ENCODE measurements at regions not wholly inside any gene's neighbourhood (a gene's known extent, or its start where the extent isn't known, plus 50 kb on each side); places are given as distances from the start of the nearest gene placed in this dataset.

DNA sequence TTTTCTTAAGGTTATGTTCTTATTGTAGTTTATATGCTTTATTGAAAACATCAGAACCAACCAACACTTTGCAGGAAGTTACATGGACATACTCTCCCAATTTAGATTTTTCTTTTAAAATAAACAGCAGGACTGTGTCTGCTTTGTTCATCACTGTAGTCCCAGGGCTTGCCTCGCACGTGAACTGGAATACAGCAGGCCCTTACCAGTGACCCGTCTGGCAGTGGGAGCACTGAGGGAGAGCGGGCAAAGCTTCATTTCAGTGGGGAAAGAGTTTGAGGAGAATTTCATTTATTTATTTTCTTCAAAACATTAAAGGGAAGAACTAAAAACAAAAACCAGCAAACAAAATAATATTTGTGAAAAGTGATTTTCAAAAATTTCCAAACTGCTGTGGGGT, 230.8 kb downstream of the PAX1 start:
- no peak for DNase-seq

DNA sequence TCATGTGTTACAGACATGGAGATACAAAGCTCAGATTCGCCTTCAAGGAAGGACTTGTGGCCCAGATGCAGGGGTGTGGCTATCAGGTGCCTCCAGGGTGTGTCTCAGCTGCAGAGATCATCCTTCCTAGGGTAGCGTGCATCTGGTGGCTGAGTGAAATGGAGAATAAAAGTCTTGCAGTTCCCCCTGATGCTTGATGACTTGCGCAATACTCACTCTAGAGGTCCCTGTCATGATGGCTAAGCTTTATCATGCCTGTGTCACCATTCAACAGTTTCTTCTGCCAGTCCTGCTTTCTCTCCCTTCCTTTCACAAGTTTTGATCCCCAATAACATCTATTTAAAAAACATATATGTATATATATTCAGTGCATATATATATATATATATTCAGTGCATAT, 228.1 kb downstream of the PAX1 start:
- no peak for DNase-seq

DNA sequence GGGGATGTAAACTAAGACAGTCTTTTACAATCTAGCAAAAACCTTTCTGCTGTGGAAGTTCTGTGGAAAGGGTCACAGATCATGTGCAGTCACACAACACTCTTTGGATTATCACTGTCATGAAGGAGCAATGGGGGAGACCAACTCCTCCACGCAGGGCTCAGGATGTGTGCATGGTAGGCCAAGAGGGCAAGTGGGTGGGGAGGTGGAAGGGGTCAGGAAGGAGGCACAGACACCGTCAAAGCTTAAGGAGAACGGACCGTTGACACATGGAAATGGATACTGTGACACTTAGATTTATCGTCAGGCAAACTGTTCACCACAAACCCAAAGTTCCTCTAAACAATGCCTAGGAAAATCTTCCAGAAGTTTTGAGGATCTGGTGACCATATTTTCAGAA, 215.8 kb downstream of the PAX1 start:
- DNase-seq, result no peak

DNA sequence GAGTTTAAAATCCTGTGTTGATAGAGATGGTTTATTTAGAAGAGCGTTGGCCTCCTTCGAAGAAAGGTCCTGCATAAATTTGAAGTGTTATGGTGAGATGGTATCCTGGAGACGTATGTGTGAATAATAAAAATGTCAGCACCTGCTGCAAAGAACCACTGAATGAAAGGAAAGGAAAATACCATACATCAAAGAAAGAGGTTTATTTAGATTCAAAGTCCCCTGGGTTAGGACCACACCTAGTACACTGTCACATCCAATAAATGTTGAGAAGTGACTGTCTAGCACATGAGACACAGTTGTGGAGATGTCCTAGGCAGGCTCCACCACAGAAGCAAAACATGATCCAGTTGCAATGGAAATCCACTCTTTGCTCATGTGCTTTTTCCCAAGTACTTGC, 214.7 kb downstream of the PAX1 start:
- no peak for DNase-seq

DNA sequence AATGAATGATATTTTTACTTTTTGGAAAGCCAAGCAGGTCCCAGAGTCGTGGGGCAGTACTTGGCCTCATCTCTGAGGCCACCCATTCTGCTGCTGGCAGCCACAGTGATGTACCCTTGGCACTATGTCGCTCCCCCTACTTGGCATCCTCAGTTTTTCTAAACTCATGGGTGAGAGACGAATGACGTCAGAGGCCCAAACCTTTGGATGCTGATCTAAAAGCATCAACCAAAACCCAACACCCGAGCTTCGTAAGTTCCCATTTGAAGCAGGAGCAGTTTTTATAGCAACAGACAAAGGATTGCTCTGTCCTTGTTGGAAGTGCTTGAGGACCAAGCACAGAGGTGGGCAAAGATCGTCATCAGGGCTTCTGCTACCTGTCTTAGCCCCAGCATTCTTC, 212.9 kb downstream of the PAX1 start:
- no peak for DNase-seq

DNA sequence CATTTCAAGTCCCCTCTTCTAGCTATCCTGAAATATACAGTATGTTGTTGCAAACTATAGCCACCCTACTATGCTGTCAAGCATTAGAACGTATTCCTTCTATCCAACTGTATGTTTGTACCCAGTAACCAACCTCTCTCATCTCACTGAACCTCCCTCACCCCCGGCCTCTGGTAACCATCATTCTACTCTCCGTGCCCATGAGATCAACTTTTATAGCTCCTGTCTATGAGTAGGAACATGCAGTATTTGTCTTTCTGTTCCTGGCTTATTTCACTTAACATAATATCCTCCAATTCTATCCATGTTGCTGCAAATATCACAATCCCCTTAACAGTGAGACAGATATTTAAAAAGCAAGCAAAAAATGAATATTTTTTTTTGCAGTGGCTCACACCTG, 196.9 kb downstream of the PAX1 start:
- DNase-seq, result no peak

DNA sequence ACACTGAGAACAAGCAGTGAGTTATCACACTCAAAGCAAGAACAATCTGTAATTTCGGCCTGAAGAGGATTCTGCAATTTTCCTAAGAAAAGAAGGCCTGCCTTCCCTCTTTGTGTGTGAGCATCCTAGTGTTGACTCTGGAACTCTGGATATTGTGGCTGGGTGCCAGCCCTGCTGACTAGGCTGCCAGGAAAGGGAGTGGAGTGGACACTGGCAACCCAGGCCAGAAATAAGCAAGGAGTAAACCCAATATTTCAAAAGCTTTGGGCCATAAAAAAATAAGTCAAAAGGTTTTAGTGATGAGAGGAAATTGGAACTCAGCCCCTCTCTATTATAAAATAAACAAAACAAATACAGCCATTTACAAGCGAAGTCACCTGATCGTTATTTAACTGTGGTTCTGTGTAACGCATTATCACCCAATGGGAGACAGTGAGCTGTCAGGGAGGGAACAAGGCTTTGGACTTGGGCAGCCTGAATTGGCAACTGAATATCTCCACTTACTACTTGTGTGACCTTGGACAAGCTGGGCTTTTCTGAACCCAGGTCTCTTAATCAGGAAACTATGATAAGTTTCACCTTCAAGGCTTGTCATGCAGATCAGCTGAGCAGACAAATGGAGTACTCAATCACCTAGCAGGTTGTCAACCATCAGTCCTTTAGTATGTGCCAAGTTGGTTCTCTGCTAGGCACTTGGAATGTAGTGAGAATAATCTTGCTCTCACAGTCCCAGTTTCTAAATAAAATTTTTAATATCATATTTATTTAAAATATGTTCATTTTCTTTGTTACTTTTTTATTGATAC, 196.2 kb downstream of the PAX1 start:
- no peak for DNase-seq

DNA sequence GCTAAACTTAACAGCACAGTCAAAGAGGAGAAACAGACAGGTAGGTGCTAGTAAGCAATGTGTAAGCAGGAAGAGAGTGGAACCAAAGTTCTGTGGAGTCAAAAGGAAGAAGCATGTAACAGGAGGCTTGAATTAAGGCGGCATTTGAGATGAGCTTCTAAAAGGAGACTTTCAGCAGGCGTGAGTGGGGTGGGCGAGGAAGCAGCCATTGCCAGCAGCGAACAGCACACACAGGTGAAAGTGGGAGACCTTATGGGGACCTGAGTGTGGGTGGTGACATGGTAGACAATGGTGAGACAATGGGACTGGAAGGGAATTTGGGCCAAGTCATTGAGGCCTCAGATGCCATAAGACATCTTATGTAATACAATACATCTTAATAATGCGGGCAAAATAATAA, 195.0 kb downstream of the PAX1 start:
- DNase-seq, result no peak

DNA sequence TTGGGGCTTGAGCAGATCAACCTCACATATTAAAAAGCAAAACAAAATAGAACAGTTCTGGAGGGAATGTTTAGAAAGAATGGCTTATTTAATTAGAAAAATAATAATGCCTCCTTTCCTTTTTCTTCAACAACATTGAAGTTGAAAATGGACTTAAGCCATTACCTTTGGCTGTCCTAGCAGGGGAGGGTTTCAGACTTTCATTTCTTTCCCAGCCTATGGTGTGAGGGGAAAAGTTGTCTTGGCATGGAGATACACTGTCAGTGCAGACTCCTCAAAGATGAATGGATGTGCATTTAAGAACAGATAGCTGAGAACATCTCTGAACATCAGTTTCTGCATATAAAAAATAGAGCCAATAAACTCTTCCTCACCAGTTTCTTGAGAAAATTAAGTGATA, 169.5 kb downstream of the PAX1 start:
- DNase-seq, result no peak

DNA sequence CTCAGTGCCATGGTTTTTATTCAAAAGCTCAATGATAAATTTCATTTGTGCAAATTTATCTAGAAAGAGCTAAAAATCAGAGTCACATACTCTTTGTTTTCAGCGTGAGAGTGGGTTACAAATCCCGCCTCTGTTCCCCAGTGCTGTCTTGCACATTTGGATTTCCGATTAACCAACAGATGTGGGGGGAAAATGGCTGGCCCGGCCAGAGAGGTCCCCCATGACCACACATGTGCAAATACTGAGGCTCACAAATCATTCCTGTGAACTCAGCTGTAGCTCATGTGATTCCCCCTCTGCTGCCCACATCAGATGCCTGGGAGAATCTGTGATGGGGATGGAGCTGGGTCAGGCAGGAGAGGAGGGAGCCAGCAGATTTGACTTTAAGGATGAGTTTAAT, 168.7 kb downstream of the PAX1 start:
- DNase-seq, result no peak

DNA sequence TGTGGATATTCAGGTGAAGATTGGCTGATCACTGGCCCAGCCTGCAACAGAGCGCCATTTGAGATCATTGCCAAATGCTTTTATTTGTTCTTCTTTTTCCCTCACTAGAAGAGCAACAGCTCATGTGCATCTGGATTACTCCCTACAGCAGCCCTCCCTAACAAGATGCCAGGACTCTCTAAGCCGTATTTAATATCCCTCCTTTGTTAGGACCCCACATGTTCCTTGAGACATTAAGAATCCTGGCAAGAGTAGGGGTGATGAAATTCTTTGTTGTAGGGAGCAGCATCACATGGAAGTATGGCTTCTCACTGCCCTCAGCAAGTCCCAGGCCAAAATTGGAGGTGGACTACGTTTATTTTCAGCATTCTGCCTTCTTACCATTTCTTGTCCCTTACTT, 167.8 kb downstream of the PAX1 start:
- no peak for DNase-seq

DNA sequence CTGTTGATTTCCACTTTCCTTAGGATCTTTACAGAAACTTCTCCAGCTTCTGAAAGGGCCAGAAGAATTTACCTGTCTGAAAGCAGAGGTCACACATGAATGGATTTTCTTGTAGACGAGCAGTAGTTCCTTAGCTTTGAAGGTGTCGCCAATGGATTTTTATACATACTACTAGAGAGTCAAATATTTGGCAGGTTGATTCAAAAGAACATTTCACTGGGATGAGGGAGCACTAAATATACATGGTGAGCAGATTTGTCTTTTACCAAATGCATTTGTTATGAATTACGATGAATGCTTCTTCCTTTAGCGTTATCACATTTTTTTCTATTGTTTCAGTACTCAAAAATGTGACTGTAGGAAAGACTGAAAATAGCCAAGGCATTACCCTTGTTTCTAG, 162.3 kb downstream of the PAX1 start:
- no peak for DNase-seq

DNA sequence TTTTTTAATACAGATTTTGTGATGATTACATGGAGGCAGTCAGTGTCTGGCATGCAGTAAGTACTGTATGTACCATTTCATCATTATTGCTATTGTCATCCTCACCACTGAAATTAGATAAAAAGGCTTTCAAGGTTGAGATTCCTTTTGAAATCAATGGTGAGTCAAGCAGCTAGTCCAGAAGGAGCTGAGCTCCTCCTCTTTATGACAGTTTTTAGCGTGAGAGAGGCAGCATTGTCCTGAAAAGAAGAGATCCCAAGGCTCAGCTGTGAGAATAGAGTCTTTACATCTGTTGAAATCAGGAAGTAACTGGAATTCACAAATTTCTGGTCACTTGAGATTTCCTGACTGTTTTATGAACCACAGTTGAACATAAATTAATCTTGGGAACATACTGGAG, 161.9 kb downstream of the PAX1 start:
- no peak for DNase-seq

DNA sequence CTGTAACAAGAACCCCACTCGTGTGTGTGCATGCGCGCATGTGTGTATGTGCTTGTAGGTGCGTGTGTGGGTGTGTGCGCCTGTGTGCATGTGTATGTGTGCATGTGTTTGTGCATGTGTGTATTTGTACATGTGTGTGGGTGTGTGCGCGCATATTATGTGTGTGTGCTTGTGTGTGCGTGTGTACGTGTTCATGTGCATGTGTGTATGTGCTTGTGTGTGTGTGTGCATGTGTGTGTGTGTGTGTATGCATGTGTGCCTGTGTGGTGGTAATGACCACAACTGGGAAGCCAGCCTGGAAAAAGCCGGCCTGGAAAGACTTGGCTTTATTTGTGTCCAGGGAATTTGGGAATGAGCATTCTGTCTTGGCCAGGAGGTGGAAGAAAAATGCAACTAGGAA, 157.5 kb downstream of the PAX1 start:
- no peak for DNase-seq

DNA sequence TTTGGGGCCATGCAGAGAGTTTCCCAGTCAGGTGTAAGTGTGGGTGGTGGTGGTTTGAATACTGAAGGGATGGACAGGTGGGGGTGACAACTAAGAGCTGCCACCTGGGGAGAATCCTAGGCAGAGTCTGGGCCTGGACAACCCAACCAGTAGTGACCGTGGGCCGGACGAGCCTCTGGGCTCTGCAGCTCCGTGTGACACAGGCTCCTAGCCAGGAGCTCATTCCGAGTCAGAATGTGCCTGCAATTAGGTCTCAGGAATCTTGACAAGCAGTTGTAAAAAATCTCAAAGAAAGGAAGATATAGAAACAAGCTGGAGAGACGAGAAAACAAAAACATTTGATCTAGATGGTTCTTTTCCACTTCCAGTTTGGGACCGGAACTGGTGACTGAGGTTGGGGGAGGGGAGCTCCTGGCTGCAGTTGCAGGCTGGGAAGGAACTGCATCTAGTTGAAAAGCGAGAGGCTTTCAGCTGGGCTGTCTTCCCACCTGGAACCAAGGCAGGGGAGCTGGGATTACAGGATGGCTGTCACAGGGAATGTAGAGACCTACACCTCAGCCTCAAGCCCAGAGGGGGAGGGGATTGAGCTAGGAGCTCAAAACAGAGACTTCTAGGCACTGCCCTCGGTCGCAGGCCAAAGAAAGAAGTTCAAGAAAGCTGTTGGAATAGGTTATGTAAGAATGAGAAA, 156.9 kb downstream of the PAX1 start:
- DNase-seq, result no peak

DNA sequence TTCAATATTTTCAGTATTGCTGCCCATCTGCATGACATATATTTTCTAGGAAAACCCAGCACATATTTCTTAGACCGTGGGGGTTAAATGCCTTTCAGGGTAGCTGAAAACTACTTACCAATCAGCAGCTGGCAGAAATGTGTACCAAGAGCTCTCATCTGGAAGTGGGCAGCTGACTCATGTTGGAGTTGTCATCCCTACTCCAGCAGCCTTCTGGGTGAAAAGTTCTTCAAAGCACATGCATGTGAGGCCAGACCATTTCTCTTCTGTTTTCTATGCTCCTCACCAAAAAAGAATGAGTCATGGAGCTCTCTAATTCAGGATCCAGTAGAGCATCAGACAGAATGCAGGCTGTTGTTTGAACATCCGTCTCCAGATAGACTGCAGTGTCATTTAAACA, 135.5 kb downstream of the PAX1 start:
- DNase-seq, result no peak

DNA sequence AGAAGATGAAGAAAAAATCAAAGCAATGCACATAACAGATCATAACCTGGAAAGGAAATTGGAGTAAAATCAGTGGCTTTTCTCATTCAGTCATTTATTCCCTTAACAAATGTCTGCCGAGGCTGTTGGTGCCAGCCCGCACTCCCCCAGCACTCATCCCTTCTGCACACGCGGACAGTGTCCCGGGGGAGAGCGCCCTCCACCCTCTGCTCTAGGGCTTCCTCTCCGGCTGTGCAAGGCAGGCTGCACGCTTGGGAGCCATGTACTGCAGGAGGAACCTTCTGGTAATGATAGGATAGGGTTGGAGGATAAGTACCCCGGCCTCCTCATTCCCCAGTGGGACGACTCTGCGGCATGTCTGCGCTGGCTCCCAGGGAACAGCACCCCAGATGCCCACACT, 134.5 kb downstream of the PAX1 start:
- DNase-seq, result no peak

DNA sequence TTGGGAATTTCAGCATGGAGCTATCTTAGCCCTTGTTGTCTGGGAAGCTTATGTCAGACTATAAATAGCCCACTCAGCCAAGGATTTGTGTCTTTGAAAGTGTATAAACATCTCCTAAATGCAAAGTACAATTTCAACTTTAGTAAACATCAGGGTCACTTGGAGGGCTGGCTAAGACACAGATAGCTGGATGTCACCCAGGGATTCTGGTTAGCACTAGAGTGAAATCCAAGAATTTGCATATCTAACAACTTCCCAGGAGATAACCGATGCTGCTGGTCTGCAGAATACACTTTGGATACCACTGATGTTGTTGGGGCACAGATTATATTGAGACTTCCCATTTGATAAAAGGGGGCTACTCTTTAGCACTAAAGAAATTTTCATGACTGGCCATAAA, 130.9 kb downstream of the PAX1 start:
- DNase-seq, result no peak

DNA sequence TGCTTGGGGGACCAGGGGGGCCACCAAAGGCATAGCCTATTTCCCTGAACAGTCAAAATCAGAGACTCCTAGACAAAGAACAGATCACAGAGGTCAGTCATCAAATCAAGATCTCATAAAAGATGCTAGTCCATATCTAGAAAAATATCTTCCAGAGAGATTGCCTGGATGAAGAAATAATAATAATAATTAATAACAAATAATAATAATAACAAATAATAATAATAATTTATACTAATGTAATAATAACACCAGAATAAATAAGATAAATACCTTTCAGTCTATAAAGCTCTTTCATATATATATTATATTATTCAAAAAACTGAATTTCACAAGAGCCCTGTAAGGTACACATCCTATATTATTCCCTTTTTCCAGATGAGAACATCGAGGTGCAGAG, 129.6 kb downstream of the PAX1 start:
- DNase-seq, result no peak

DNA sequence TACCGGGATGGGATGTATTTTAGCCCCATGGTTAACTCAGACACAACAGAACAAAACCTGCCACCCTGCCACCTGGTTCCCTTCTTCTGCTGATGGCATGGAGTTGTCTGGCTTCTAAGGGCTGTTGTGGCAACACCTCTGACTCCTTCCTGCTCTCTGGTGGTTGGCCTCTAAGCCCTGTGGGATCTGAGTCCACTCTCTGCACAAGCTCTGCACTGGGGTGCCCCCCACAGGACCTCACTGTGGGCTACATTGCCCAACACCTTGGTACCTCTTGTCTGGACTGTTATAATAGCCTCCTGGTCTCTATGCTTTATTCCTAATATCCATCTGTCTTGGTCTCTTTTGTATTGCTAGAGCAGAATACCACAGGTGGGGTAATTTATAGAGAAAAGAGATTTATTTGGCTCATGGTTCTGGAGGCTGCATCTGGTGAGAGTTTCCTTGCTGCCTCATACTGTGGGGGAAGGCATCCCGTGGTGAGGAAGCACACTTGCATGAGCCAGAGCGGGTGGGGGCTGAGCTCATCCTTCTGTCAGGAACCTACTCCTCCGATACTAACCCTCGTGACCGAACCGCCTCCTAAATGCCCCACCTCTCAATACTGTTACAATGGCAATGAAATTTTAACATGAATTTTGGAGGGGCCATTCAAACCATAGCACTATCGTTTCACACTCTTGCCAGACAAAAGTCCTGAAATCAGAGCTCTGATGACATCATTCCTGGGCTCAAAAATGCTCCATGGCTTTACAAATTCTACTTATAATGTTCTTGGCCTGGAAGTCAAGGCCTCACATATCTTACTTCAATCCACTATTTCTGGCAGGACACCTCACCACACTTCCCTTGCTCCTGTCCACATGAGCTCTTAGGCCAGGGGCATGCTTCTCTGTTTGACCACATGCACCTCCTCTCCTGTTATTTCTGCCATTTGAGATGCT, 127.2 kb downstream of the PAX1 start:
- no peak for DNase-seq

DNA sequence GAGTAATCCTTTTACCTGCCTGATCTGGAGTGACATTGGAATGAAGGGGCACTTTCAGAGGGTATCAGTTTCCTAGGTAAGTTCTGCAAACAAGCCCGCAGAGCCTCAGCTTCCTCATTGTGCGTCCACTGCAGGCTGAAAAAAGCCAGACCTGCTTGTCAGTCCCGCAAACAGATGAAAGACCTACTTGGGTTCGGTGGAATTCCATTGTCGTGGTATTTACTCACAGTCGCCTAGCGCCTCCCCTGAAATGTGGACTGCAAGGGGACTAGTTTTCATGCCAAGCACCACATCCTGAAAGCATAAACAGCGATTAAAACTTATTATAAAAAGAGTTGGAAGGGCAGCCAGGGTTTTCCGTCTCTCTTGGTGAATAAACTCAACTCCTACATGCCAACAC, 121.5 kb downstream of the PAX1 start:
- no peak for DNase-seq

DNA sequence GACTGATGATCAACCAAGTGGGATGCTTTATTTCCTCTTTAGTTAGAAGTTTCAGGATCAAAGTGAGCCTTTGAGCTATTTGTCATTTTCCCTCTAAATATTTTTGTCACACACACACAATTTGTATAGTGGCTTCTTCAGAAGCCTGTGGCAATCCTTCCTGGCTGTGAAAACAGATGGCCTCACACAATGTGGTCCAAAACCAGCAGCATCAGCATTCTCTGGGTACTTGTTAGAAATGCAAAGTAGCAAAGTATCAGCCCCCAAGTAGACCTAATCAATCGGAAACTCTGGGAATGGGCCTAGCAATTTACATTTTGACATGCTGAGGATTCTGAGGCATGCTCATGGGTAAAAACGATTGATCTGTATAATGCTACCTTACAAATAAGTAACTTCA, 115.9 kb downstream of the PAX1 start:
- DNase-seq, result no peak

DNA sequence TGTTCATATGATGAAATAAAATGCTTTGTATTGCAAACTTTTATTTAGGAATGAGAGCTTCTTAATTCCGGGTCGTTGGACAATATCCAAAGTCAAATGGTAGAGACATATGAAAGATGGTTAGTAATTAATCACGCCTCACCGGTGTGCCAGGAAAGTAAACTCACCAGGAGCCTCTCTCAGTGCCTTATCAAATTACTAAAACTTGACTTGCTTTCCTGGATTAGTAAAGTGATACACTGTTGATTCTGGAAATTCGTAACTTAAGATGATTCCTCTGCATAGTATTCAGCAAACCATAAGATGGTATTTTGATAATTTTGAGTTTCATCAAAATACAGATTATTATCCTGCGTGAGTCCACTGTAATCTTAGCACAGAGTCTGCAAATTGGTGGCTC, 115.2 kb downstream of the PAX1 start:
- DNase-seq, result no peak

DNA sequence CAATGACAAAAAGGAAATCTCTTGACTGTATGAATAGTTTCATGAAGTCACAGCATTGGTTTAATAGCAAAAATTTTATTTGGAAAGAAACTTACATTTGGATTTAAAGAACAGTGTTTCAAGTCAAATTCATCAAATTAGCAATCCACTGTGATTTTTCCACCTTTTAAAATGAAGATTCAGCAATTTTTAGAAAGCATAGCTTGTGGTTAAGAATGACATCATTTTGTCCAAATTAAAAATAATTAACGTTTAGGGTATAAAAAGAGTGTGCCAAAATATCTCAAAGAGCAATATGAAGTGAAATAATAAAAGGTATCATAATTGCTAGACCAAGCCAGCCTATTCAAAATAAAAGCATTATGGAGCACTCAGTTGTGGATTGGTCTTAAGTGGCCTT, 114.6 kb downstream of the PAX1 start:
- no peak for DNase-seq
